ENCODE measurements at regions not wholly inside any gene's neighbourhood (a gene's known extent, or its start where the extent isn't known, plus 50 kb on each side); places are given as distances from the start of the nearest gene placed in this dataset.

GRCh38 chr5:171630350-171631065 lies 155.1 kb upstream of the SMIM23 start:
- DNase-seq: no peak

- DNase-seq: no peak
Measured at GRCh38 chr5:171632616-171633015, 153.0 kb upstream of the SMIM23 start.

- no peak for DNase-seq
Measured at GRCh38 chr5:171633776-171634470, 151.7 kb upstream of the SMIM23 start.

GRCh38 chr5:171634511-171634910 lies 151.1 kb upstream of the SMIM23 start:
- DNase-seq: no peak

GRCh38 chr5:171635028-171635427 lies 150.6 kb upstream of the SMIM23 start:
- no peak for DNase-seq

- no peak for DNase-seq
Measured at GRCh38 chr5:171635561-171636245, 149.9 kb upstream of the SMIM23 start.

- no peak for DNase-seq
Measured at GRCh38 chr5:171637811-171638210, 147.8 kb upstream of the SMIM23 start.

- no peak for DNase-seq
Measured at GRCh38 chr5:171639205-171639621, 146.4 kb upstream of the SMIM23 start.

GRCh38 chr5:171639966-171640365 lies 145.7 kb upstream of the SMIM23 start:
- DNase-seq: no peak

GRCh38 chr5:171640480-171640879 lies 145.1 kb upstream of the SMIM23 start:
- no peak for DNase-seq

GRCh38 chr5:171641891-171642290 lies 143.7 kb upstream of the SMIM23 start:
- DNase-seq: no peak

- DNase-seq: no peak
Measured at GRCh38 chr5:171642894-171643293, 142.7 kb upstream of the SMIM23 start.

GRCh38 chr5:171644536-171644935 lies 141.1 kb upstream of the SMIM23 start:
- no peak for DNase-seq

GRCh38 chr5:171646102-171647042 lies 139.2 kb upstream of the SMIM23 start:
- no peak for DNase-seq

- no peak for DNase-seq
Measured at GRCh38 chr5:171647043-171647903, 138.3 kb upstream of the SMIM23 start.

GRCh38 chr5:171647904-171648260 lies 137.7 kb upstream of the SMIM23 start:
- DNase-seq: no peak

GRCh38 chr5:171648279-171649074 lies 137.1 kb upstream of the SMIM23 start:
- DNase-seq: no peak

- DNase-seq: no peak
Measured at GRCh38 chr5:171649075-171649401, 136.6 kb upstream of the SMIM23 start.

- DNase-seq: no peak
Measured at GRCh38 chr5:171650597-171650996, 135.0 kb upstream of the SMIM23 start.

GRCh38 chr5:171651102-171651501 lies 134.5 kb upstream of the SMIM23 start:
- no peak for DNase-seq

- no peak for DNase-seq
Measured at GRCh38 chr5:171654881-171655280, 130.7 kb upstream of the SMIM23 start.

Measured in CD4-positive, alpha-beta T cell treated with Interleukin-12 subunit alpha and Interleukin-12 subunit beta, for 1 hour (primary cell).